ENCODE measurements at regions not wholly inside any gene's neighbourhood (a gene's known extent, or its start where the extent isn't known, plus 50 kb on each side); places are given as distances from the start of the nearest gene placed in this dataset.

DNA sequence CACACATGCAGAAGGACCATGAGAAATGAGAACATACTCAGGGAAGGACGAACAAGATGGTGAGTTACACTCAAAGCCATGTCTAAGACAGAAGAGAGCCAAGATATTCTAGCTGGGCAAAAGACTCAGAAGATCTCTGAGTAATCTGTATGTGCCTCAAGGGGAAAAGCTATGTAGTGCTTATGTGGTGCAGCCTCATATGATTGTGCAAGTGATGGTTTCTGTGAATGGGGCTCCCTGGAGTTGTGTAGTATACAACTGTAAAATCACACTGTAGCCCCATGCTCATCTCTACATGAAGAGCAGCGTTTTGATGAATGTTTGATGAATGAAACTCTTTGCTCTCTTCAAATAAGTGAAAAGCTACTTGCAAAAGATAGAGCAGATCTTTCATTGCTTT lies 57.5 kb downstream of the OSR1 start:
- no peak for DNase-seq

- no peak for DNase-seq
Observed at GRCh38 chr2:19299522-19299921, 58.9 kb downstream of the OSR1 start.

DNA sequence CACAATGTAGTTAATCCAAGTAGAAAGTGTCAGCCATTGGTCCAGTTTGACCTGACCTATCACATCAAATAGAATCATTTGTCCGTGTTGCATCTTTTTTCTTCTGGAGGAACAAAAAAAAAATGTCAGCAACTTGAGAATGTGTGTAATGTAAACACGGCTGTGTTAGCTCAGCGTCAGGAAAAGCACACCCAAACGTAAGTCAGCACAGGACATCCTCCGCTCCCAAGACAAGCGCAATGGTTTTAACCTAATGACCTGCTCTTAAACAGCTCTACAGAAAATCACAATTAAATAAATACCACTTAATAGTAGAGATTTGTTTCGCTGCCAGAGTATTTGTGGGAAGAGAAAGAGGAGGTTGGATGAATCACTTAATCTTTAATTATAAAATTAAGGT lies 59.4 kb downstream of the OSR1 start:
- no peak for DNase-seq

DNA sequence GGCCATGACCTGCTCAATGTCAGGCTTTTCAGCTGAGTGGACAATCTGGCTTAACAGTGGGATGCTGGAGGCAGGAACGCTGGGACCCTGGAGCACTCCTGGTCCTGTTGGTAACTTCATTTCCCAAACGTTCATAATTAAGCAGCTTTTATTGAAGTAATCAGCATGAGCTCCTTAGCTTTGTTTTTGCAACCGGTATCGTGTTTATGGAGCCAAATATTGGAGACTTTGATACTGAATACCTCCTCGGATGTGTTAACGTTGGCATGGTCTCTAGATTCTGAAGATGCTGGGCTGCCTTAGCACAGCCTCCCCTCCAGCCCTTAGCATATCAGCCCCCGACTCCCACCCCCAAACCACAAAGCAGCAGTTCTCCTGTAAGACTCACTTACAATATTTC lies 60.7 kb downstream of the OSR1 start:
- DNase-seq: no peak

GRCh38 chr2:19295998-19296502 lies 62.4 kb downstream of the OSR1 start:
- DNase-seq: no peak

DNA sequence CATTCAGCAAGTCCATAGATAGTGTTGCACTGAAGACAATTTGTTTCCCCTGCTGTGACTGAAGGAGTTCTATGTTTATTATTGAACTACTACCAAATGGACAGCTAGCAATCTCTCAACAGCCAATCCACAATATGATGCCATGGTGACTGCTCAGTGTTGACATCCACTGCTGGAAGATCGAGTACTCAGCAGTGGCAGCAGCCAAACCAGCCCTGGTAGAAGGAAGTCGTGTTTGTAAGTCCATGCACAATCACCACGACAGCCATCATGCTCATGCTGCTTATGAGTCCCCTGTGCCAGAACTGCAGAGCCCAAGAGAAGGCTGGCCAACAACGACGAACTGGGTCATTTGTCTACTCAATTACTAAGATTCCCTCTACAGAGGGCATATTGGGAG lies 66.4 kb downstream of the OSR1 start:
- peak; percentile 20 for DNase-seq

- DNase-seq: no peak
Observed at GRCh38 chr2:19288291-19288690, 70.1 kb downstream of the OSR1 start.

- DNase-seq: no peak
Observed at GRCh38 chr2:19287324-19287723, 71.1 kb downstream of the OSR1 start.

DNA sequence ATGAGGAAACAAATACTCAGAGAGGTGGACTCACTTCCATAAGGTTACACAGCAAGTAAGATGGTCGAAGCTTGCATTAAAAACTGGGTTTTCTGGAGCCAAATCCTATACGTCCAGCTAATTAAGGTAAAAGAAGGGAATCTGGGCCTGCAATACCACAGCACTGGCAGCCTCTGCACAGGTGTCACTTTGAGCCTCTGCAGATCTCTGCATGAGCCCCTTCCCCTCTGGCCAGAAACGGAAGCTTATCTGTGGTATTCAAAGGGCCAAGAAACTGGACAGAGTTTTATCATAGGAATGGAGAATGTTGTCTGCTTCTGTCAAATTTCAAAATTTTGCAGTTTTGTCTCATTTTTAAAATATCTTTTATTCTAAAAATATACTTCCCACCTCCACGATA lies 76.1 kb downstream of the OSR1 start:
- no peak for DNase-seq

DNA sequence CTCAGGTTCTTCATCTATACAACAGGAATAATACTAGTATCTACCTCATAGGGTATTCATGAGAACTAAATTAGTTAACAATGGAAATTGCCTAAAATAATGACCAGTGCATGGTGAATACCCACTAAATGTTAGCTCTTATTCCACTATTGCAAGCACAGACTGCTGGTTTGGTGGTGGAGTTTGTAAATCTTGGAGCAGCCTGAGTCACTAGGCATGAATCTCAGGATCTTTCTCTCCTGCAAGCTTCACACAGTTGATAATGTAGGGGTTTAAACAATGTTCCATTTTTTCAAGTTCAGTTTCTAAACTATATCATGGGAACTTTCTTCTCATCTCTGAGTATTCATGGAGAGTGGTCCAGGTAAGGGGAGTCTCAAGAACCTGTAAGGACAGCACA lies 84.0 kb downstream of the OSR1 start:
- no peak for DNase-seq

GRCh38 chr2:19272941-19273470 lies 85.4 kb downstream of the OSR1 start:
- DNase-seq: no peak

- no peak for DNase-seq
Observed at GRCh38 chr2:19272039-19272438, 86.4 kb downstream of the OSR1 start.

DNA sequence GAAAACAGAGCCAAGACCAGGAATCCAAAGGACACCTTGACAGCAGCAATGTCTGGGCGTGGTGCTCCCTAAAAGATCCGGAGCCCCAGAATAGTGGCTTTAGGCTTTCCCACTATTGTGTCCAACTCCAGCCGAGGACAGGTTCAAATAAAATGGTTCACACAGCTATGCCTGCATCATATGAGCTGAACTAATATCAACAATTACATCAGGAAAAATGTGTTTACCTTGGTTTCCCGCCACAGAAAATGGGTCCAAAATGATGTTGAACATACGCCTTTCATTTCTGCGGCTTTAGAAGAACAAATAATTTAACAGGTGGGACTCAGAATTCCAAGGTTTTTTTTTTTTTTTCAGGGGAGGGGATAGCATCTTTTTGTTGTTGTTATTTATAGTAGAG lies 93.6 kb downstream of the OSR1 start:
- no peak for DNase-seq

- DNase-seq: no peak
Observed at GRCh38 chr2:19262150-19262549, 96.3 kb downstream of the OSR1 start.

GRCh38 chr2:19261061-19261460 lies 97.4 kb downstream of the OSR1 start:
- no peak for DNase-seq

GRCh38 chr2:19256121-19256601 lies 102.3 kb downstream of the OSR1 start:
- DNase-seq: peak; percentile 60

GRCh38 chr2:19255481-19255880 lies 102.9 kb downstream of the OSR1 start:
- DNase-seq: no peak

DNA sequence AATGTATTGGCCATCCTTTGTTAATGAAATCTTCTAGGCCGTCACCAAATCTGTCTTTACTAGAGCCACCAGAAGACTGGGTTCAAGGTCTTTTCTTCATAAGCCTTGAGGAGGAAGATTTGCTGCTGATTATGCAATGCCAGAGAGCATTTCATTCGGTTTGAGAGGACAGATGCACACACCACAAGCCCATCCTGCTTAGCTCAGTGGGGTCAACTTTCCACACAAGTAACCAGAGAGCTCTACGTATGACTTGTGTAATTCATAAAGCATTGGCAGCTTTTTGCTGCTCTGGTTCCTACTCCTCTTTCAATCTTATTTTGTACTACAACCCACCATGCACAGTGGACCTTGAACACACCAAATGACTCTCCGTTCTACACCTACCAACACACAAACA lies 106.9 kb downstream of the OSR1 start:
- DNase-seq: no peak

GRCh38 chr2:19250906-19251305 lies 107.5 kb downstream of the OSR1 start:
- DNase-seq: no peak

DNA sequence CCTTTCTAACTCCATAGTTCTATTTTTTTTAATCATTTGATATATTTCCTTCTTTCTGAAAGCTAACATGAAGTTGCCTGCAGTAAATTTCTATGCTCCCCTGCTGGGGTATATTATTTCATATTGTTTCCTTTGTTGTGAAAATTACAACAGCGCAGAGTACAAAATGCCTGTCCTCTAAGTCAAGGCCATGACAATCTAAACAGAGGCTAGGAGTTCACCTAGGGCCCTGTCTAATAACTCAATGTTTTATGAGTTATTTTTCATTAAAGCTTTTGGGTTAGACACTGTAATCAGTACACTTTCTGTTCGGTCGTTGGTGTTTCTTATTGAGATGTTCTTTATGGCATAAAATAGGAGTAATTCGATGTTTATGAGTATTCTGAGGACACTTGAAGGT lies 111.2 kb downstream of the OSR1 start:
- DNase-seq: no peak

DNA sequence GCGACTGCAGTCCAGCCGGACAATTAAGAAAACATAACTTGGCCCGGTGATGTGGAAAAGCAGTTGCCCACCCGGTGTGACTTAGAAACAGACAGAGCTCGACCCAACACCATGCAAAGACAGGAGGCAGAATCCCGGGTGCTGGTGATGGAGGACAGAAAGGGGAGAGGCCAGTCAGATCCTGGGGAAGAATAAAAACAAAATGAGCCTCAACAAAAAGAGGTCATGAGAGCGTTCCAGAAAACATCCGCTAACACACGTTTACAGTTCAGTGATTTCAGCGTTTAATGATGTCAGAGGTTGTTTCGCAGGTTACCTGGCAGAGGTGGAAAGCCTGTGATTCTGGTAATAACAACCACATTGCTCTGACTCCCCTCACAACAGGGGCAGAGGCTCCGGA lies 111.9 kb downstream of the OSR1 start:
- no peak for DNase-seq

DNA sequence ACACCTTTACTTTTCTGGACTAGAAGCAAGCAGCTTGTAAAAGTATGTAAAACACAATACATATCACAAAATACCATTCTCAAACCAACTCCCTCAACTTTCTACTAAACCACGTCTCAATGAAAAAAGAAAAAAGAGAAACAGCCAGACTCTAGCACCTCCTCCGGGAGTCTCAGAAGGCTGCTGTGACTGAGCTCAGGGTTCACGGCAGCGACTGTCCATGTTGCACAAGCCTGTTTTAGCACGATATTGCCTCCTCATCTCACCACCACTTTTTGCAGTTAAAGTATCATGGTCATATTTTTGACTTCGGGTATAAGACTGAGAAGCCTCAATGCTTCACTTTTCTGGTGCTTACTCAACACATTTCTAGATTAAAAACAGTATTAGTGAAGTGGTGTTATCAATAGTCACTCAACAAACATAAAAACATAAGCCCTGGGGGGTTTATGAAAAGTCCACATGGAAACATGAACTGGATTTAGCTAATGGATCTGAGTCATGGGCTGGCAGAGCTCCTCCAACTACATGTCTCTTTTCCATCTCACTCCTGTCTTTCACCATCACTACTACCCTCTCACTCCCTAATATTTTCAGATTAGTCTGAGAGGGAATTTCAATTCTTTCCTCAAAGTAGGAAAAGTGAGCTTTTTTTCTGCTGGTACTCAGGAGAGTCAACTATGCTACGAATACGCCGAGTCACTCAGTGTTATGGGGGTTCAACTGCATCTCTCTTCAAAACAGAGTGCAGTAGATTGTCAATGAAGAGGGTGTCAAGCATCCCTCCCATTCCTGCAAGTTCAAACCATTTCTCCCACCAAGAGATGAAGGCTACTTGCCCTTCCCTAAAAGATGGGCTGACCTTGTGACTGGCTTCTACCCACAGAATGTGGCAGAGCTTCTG lies 113.7 kb downstream of the OSR1 start:
- no peak for DNase-seq

- DNase-seq: peak; percentile 1
Observed at GRCh38 chr2:19238440-19239060, 119.9 kb downstream of the OSR1 start.

- no peak for DNase-seq
Observed at GRCh38 chr2:19235308-19235707, 123.1 kb downstream of the OSR1 start.

All from NCI-H2029 (cell line).